GM21737 (cell line): ENCODE measurements at regions not wholly inside any gene's neighbourhood (a gene's known extent, or its start where the extent isn't known, plus 50 kb on each side); places are given as distances from the start of the nearest gene placed in this dataset.
"Not testable (repeated sequence)": the region's sequence is repeated elsewhere in the genome, so short reads cannot be mapped to it uniquely, and the experiment has no call there.

Experiments
- ATAC-seq: cut with Tn5 transposase; IDR thresholded peaks from one replicate; pipeline ENCODE4 v1.9.1; 2021; ENCODE audit warnings: mild to moderate bottlenecking, moderate library complexity; ENCODE audit not compliant: unreplicated experiment

- no peak for ATAC-seq
These were observed 693.8 kb upstream of the TBX3 start for GRCh38 chr12:115377779-115378178.

GRCh38 chr12:115377230-115377629 is 693.3 kb upstream of the TBX3 start:
- ATAC-seq, result no peak

DNA sequence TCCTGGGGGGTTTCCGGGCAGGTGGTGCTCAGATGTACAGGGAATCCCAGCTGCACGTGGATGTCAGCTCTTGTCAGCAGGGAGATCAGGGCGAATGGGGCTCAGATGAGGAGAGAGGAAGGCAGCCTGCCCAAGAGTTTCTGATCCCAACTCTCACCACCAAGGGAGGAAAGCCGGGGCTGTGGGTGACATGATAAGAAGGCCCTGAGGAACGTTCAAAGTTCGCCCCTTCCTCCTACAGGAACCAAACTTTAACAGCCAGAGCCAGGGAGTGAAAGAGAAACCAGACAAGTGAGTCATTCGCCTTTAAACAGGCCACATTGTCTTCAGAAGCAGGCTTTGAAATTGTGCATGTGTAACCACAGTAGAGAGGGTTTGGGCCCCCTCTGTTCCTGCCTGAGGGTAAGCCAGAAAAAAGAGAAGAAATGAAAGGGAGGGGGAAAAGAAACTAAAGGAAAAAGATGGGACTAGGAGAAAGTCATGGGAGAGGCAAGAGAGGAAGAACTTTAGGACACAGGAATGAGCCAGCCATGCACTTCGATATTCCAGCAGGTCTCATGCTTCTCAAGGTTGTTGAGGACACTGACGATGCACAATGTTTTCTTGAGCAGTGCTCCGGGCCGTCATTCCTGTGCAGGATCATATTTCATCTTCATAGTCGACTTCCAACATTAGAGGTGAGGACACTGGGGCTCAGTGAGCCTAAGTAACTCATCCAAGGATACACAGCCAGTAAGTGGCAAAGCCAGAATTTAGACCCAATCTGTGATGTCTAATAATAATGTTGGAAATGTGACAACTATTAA is 691.4 kb upstream of the TBX3 start:
- peak; percentile 89 for ATAC-seq

DNA sequence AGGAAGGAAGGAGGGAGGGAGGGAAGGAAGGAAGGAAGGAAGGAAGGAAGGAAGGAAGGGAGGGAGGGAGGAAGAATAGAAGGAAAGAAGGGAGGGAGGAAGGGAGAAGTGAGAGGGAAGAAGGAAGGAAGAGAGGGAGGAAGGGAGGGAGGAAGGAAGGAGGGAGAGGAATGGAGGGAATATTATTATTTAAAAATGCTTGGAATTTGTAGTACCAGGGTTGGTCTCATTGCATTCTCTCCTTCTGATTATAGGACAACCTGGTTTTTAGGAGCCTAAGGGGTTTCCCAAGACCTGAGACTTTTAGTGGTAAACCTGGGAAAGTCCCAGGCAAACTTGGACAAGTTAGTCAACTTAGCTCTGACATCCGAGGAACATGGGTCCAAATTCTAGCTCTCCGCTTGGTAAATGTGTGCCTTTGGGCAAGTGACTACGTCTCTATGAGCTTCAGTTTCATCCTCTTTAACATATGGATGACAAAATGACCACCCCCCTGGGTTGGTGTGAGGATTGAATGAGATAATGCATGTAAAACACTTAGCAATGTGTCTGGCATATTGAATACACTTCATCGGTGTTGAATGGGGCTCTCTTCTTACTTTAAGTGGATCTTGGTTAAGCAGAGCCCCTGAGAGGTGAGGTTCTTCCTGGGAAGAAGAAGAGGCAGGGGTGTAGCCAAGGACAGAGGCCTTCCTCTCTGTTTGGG is 690.7 kb upstream of the TBX3 start:
- peak; percentile 19 for ATAC-seq

GRCh38 chr12:115371711-115372110 is 687.7 kb upstream of the TBX3 start:
- no peak for ATAC-seq

DNA sequence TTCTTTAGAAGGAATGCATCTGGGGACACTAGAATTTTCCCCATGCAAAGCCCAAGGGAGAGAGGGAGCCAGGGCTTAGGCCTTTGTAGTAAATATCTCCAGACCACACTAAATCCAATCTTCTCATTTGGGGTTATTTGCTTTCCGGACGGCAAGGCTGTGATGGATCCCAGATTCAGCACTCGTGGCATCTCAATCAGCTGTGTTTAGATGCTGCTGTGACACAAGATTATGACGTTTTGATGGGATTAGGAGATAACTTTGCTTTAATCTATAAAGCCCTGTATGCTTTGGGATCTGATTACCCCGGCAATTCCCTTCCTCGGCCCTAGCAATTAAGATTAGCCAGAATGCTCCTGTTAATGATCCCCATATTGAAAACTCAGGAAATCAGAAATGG is 686.7 kb upstream of the TBX3 start:
- no peak for ATAC-seq

DNA sequence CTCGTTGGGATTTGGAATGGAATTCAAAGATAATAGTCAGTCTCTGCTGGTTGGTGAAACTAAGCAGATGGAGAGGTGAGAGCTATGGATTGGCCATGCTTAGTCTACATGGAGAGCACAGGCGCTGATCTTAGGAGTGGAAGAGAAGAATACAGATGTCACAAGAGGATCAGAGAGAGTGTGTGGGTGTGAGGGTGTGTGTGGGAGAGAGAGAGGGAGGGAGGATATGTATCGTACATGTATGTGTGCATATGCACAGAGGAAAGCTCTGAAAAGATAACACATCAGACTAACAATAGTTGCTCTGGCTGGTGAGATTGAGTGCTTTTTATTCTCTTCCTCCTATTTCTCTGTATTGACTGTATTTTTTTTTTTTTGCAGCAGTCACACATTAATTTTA is 686.2 kb upstream of the TBX3 start:
- no peak for ATAC-seq

- not testable (repeated sequence) for ATAC-seq
These were observed 682.3 kb upstream of the TBX3 start for GRCh38 chr12:115366277-115366676.

DNA sequence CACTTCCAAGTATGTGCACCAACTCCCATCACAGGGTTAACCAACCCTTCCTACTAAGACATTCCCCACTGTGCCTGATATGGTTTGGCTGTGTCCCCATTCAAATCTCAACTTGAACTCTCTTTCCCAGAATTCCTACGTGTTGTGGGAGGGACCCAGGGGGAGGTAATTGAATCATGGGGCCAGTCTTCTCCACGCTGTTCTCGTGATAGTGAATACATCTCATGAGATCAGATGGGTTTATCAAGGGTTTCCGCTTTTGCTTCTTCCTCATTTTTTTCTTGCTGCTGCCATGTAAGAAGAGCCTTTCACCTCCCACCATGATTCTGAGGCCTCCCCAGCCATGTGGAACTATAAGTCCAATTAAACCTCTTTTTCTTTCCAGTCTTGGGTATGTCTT is 681.8 kb upstream of the TBX3 start:
- ATAC-seq, result not testable (repeated sequence)

DNA sequence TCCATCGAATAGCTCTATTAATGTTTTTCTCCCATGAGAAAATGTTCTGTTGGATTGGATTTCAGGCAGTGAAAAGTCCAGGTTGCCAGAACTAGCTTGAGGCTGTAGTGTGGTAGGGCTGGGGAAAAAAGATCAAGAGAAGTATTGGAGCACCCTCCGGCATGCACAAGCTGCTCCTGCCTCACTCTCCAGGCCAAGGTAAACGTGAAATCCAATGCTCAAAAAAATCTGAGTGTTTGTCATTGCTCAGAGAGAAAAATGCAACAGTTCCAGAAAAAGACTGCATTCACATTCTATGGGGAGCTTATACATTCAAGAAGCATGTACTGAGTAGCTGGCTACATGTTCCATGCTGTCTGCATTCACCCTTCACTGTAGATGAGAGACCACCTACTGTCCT is 680.9 kb upstream of the TBX3 start:
- no peak for ATAC-seq

- ATAC-seq, result no peak
These were observed 678.5 kb upstream of the TBX3 start for GRCh38 chr12:115362339-115362976.

- ATAC-seq, result no peak
These were observed 673.7 kb upstream of the TBX3 start for GRCh38 chr12:115357681-115358080.

GRCh38 chr12:115355301-115355700 is 671.3 kb upstream of the TBX3 start:
- ATAC-seq, result no peak

- ATAC-seq, result no peak
These were observed 670.3 kb upstream of the TBX3 start for GRCh38 chr12:115354007-115354890.

- ATAC-seq, result no peak
These were observed 669.5 kb upstream of the TBX3 start for GRCh38 chr12:115353467-115353866.

DNA sequence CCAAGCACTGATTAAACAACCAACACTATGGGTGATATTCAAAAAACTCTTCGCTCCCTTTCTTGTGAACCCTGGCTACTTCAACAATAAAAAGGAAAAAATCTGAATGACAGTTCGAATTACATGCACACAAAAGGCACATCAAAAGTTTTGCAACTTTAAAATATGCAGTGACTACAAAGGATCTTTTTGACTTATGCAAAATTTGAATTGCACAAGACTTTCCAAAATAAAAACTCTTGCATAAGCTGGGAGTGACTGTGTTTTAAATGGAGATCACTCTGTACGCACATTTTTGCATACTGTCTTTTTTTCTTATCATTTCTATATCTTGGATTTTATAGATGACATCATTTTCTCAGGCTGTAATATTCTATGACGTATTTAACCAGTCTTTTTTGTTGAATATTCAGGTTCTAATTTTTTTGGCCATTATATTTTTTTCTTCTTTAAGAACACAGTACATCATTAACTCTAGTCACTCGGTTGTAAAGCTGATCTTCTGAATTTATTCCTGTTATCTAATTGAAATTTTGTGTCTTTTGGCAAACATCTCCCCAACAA is 667.6 kb upstream of the TBX3 start:
- no peak for ATAC-seq

DNA sequence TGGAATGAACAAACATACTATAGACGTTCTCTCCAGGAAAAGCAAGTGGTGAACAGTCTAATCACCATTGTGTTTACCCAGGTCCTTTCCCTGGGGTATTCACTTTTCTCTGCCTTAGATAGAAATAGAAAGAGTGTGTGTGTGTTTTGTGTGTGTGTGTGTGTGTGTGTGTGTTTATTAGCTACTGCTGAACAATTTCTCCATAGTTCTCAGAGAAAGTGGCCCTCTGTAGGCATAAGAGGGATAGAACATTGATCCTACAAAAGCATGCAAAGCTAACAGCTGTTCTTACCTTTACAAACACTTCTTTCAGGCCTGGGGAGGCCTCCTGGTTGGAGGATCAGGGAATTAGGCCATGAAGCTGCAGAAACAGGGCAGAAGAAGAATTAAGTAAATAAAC is 665.7 kb upstream of the TBX3 start:
- ATAC-seq, result no peak

GRCh38 chr12:115348301-115348700 is 664.3 kb upstream of the TBX3 start:
- no peak for ATAC-seq

- no peak for ATAC-seq
These were observed 659.6 kb upstream of the TBX3 start for GRCh38 chr12:115343601-115344000.

DNA sequence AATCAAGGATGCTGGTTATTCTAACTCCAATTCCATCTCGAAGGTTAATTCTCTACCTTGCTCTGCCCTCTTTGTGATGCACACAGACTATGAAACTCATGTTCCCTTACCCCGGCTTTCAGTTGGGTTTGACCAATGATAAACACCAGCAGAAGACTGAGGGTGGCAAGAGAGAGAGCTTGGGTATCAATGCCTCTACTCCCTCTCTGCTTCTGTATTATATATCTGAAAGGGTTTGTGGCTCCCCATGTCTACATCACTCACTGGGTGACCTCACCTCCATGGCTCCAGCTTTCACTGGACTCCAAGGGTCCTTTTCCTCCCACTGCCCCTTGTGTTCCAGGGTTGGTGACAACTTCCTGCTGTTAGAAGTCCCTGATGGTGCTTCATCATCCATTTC is 659.0 kb upstream of the TBX3 start:
- ATAC-seq, result no peak

- ATAC-seq, result no peak
These were observed 657.5 kb upstream of the TBX3 start for GRCh38 chr12:115341442-115341841.
